Adrenal gland (tissue), 9 donors: ENCODE measurements at regions not wholly inside any gene's neighbourhood (a gene's known extent, or its start where the extent isn't known, plus 50 kb on each side); places are given as distances from the start of the nearest gene placed in this dataset.

ENCODE experiments used
- DNase-seq, 7 donors: peaks; one replicate each; pipeline ENCODE4 v3.0.0-alpha.2; 2019 to 2020
- H3K27ac ChIP-seq, 5 donors: fragments of 200-600 bp; sonication (generic) in 4 of 5; 1 replicate in 3 of 5; 2 replicates in 2 of 5; pipeline versions ENCODE4 v1.5.1 to v1.8.0; 2016 to 2020; ENCODE audit warnings: mild to moderate bottlenecking in 1 of 5
- H3K27me3 ChIP-seq: fragments of 200-600 bp; 2 replicates; pipeline ENCODE4 v1.8.0; 2021
- H3K36me3 ChIP-seq, 2 donors: fragments of 200-600 bp; replicated peaks in 1 of 2; 1 replicate in 1 of 2; 2 replicates in 1 of 2; pipeline versions ENCODE4 v1.5.1 to v1.8.0; 2018 to 2022
- H3K4me1 ChIP-seq, 2 donors: fragments of 200-600 bp; replicated peaks in 1 of 2; 1 replicate in 1 of 2; 2 replicates in 1 of 2; pipeline versions ENCODE4 v1.5.1 to v1.8.0; 2018 to 2021
- H3K4me3 ChIP-seq, 4 donors: fragments of 200-600 bp; sonication (generic) in 3 of 4; one replicate each; pipeline ENCODE4 v1.5.1; 2016 to 2018
- H3K9me3 ChIP-seq, 3 donors: fragments of 200-600 bp; sonication (generic) in 1 of 3; replicated peaks in 1 of 3; 1 replicate in 2 of 3; 2 replicates in 1 of 3; pipeline versions ENCODE4 v1.5.1 to v1.8.0; 2016 to 2021
- POLR2A ChIP-seq, 2 donors: fragments of 450-650 bp; IDR thresholded peaks; one replicate each; pipeline ENCODE4 v1.6.1; 2017; ENCODE audit warnings: antibody characterized with exemption in 2 of 2, mild to moderate bottlenecking in 2 of 2, moderate library complexity in 1 of 2
- WGBS, 4 donors: extraction: QIAGEN DNeasy Blood & Tissue Kit in 2 of 4; methylation state at CpG; one replicate each; pipeline versions ENCODE4 v1.1.5 to v1.1.7; 2013 to 2017; 5-methylcytosine and 5-hydroxymethylcytosine counted together
- intact Hi-C, 2 donors: fragments of 100-400 bp; cut with DNase I; formaldehyde crosslinking; loops; one replicate each; pipeline versions ENCODE4 v1.14.1 to v1.15.0; 2022 to 2023
- TF ChIP-seq, protein P1 (sequence below), 6 experiments: fragments of 450-650 bp in 4 of 6; fragments of 200-600 bp in 2 of 6; sonication (generic) in 1 of 6; IDR thresholded peaks; 1 replicate in 5 of 6; 2 replicates in 1 of 6; pipeline versions ENCODE4 v1.5.1 to v1.8.0; 2016 to 2021; ENCODE audit warnings: antibody characterized with exemption in 6 of 6, mild to moderate bottlenecking in 2 of 6, moderate library complexity in 1 of 6
- donor health status: healthy with polysubstance abuse.
- donor health status: Bipolar disorder and iron deficiency.
- donor health status: DM: yes; HTN: yes; CAD: no.
- donor health status: DM: no; HTN: no; CAD: no.
- donor health status: DM: no; HTN: no; CAD: no.

DNA sequence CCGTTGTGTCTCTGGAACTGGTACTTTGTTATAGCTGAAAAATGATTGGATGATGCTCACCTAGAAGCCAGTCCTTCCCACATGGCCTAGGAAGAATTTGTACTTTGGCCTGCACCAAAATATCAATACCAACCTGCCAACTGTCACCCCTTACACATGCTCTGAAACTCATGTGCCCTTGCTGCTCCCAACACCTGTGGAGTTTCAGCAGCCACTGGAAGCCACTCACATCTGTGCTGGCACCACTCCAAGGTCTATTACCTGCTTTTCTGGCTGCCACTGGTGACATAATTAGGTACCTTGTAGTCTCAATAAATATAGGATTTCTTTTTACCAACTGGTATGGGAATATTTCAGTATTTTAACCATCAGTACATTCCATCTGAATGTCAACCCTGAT lies 363.6 kb downstream of the SH3GL2 start:
- no peak overlapping the region for H3K4me3 ChIP-seq
- TF ChIP-seq, protein P1, sequence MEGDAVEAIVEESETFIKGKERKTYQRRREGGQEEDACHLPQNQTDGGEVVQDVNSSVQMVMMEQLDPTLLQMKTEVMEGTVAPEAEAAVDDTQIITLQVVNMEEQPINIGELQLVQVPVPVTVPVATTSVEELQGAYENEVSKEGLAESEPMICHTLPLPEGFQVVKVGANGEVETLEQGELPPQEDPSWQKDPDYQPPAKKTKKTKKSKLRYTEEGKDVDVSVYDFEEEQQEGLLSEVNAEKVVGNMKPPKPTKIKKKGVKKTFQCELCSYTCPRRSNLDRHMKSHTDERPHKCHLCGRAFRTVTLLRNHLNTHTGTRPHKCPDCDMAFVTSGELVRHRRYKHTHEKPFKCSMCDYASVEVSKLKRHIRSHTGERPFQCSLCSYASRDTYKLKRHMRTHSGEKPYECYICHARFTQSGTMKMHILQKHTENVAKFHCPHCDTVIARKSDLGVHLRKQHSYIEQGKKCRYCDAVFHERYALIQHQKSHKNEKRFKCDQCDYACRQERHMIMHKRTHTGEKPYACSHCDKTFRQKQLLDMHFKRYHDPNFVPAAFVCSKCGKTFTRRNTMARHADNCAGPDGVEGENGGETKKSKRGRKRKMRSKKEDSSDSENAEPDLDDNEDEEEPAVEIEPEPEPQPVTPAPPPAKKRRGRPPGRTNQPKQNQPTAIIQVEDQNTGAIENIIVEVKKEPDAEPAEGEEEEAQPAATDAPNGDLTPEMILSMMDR (IDR thresholded peaks at IDR 0.05): no peak
- TF ChIP-seq POLR2A (IDR thresholded peaks at IDR 0.05): no peak
- intact Hi-C loops: no loop called here
- H3K27me3 ChIP-seq: no peaks in the 10 kb centered on the region
- no peaks in the 10 kb centered on the region for H3K9me3 ChIP-seq
- DNase-seq: no peak
- no peak overlapping the region for H3K27ac ChIP-seq
- H3K4me1 ChIP-seq: no peaks in the 10 kb centered on the region
- H3K36me3 ChIP-seq: no peaks in the 10 kb centered on the region
- WGBS, 4 donors: 73 to 95% (median 85%) methylated on average over 1 of the region's 1 CpG

- WGBS, 4 donors: 62 to 72% (median 68%) methylated on average over 2 of the region's 2 CpGs
- Histone ChIP-seq H3K4me3 (no peak overlapping the region), H3K4me1 (no peaks in the 10 kb centered on the region), H3K27ac (no peak overlapping the region), H3K9me3 (no peaks in the 10 kb centered on the region), H3K27me3 (no peaks in the 10 kb centered on the region), H3K36me3 (no peaks in the 10 kb centered on the region)
- no peak for DNase-seq
- intact Hi-C loops: no loop called here
- TF ChIP-seq POLR2A (IDR thresholded peaks at IDR 0.05): no peak
- TF ChIP-seq, protein P1 (IDR thresholded peaks at IDR 0.05): no peak
These were observed 376.5 kb downstream of the SH3GL2 start for GRCh38 chr9:17955409-17955808.

DNA sequence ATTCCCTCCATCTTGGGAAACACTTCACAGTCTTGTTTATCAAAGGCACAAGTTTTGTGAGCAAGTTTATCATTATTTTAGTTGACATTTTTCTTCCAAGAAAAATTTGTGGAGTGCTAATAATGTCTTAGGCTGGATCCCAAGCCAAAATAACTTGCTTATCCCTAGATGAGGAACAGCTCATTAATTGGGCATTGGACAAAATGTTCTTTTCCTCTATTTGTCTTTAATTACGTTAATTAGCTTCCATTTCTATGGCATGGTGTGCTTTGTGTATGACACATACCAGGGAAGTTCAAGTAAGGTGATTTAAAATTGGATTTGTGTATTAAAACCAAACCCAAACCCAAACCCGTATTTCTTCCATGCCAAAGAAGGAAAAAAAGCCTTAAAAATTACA lies 379.5 kb downstream of the SH3GL2 start:
- Histone ChIP-seq H3K4me1 (no peaks in the 10 kb centered on the region), H3K36me3 (no peaks in the 10 kb centered on the region), H3K4me3 (no peak overlapping the region), H3K9me3 (no peaks in the 10 kb centered on the region), H3K27me3 (no peaks in the 10 kb centered on the region), H3K27ac (no peak overlapping the region)
- WGBS, 4 donors: 48 to 70% (median 61%) methylated on average over 2 of the region's 2 CpGs
- TF ChIP-seq POLR2A (IDR thresholded peaks at IDR 0.05): no peak
- TF ChIP-seq, protein P1 (IDR thresholded peaks at IDR 0.05): no peak
- DNase-seq: no peak
- intact Hi-C loops: no loop called here

- Histone ChIP-seq H3K27me3 (no peaks in the 10 kb centered on the region), H3K27ac (no peak overlapping the region), H3K36me3 (no peaks in the 10 kb centered on the region), H3K9me3 (no peaks in the 10 kb centered on the region), H3K4me3 (no peak overlapping the region), H3K4me1 (no peaks in the 10 kb centered on the region)
- whole genome bisulfite sequencing, 4 donors: 28 to 42% (median 39%) methylated on average over 3 of the region's 3 CpGs
- TF ChIP-seq, protein P1 (IDR thresholded peaks at IDR 0.05): no peak
- intact Hi-C loops: no loop called here
- peak in 1 of 7 donors; percentile 7 for DNase-seq
These were observed 383.9 kb downstream of the SH3GL2 start for GRCh38 chr9:17962747-17963146.
